Mesendoderm (in vitro differentiated cells): ENCODE measurements at regions not wholly inside any gene's neighbourhood (a gene's known extent, or its start where the extent isn't known, plus 50 kb on each side); places are given as distances from the start of the nearest gene placed in this dataset.

Experiments
- DNase-seq: peaks from one replicate; pipeline ENCODE4 v3.0.0; 2013
- H2AK5ac ChIP-seq: 2 replicates; pipeline ENCODE4 v1.6.1; 2013; ENCODE audit warnings: low read length, inconsistent platforms
- H2BK120ac ChIP-seq: 2 replicates; pipeline ENCODE4 v1.6.1; 2013; ENCODE audit warnings: low read depth, mild to moderate bottlenecking, low read length, moderate library complexity, mixed read lengths
- H2BK15ac ChIP-seq: replicated peaks from 2 replicates; pipeline ENCODE4 v1.6.1; 2013; ENCODE audit warnings: low read depth, mild to moderate bottlenecking, moderate library complexity
- H2BK5ac ChIP-seq: 2 replicates; pipeline ENCODE4 v1.6.1; 2013; ENCODE audit warnings: low read length, inconsistent platforms
- H3K18ac ChIP-seq: 2 replicates; pipeline ENCODE4 v1.6.1; 2013; ENCODE audit warnings: mild to moderate bottlenecking, low read length, mixed read lengths
- H3K23ac ChIP-seq: one replicate; pipeline ENCODE4 v1.6.1; 2013; ENCODE audit warnings: low read length
- H3K27ac ChIP-seq: 2 replicates; pipeline ENCODE4 v1.5.1; 2013; ENCODE audit warnings: low read depth, mild to moderate bottlenecking, inconsistent platforms, low read length, moderate library complexity
- H3K27me3 ChIP-seq: 2 replicates; pipeline ENCODE4 v1.6.1; 2013; ENCODE audit warnings: low read length, control low read depth, mild to moderate bottlenecking, inconsistent platforms; ENCODE audit not compliant: insufficient read depth, poor library complexity
- H3K36me3 ChIP-seq: 2 replicates; pipeline ENCODE4 v1.6.1; 2013; ENCODE audit warnings: low read length, inconsistent platforms; ENCODE audit not compliant: control insufficient read depth, insufficient read depth
- H3K4ac ChIP-seq: one replicate; pipeline ENCODE4 v1.6.1; 2013; ENCODE audit warnings: low read depth, mild to moderate bottlenecking, low read length, moderate library complexity
- H3K4me1 ChIP-seq: 2 replicates; pipeline ENCODE4 v1.6.1; 2013; ENCODE audit warnings: low read depth, low read length, inconsistent platforms; ENCODE audit not compliant: control insufficient read depth
- H3K4me2 ChIP-seq: 2 replicates; pipeline ENCODE4 v1.6.1; 2013; ENCODE audit warnings: low read length
- H3K4me3 ChIP-seq: 2 replicates; pipeline ENCODE4 v1.5.1; 2013; ENCODE audit warnings: mild to moderate bottlenecking, low read length
- H3K56ac ChIP-seq: one replicate; pipeline ENCODE4 v1.6.1; 2013; ENCODE audit warnings: low read length
- H3K79me1 ChIP-seq: 2 replicates; pipeline ENCODE4 v1.6.1; 2013; ENCODE audit warnings: low read length, inconsistent platforms
- H3K79me2 ChIP-seq: 2 replicates; pipeline ENCODE4 v1.6.1; 2013; ENCODE audit warnings: mild to moderate bottlenecking, low read length; ENCODE audit not compliant: control insufficient read depth, insufficient read depth
- H3K9ac ChIP-seq: 2 replicates; pipeline ENCODE4 v1.6.1; 2013; ENCODE audit warnings: low read length, inconsistent platforms
- H4K5ac ChIP-seq: one replicate; pipeline ENCODE4 v1.6.1; 2013; ENCODE audit warnings: low read length
- H4K8ac ChIP-seq: one replicate; pipeline ENCODE4 v1.6.1; 2013; ENCODE audit warnings: low read depth, mild to moderate bottlenecking, control low read depth, low read length, moderate library complexity
- WGBS: extraction: QIAGEN DNeasy Blood & Tissue Kit; methylation state at CpG from one replicate; pipeline ENCODE4 v1.1.7; 2013; ENCODE audit warnings: low lambda C conversion rate, missing lambda C conversion rate; ENCODE audit not compliant: insufficient coverage; ENCODE audit errors: extremely low coverage; 5-methylcytosine and 5-hydroxymethylcytosine counted together

GRCh38 chr7:156092307-156092706 lies 280.0 kb upstream of the SHH start:
- Histone ChIP-seq H2BK5ac (no peak overlapping the region), H3K79me2 (no peaks in the 10 kb centered on the region), H3K27me3 (no peaks in the 10 kb centered on the region), H3K56ac (no peak overlapping the region), H3K4me2 (no peak overlapping the region), H3K79me1 (no peaks in the 10 kb centered on the region), H3K18ac (no peak overlapping the region), H3K9ac (no peak overlapping the region), H4K5ac (no peak overlapping the region), H3K23ac (no peak overlapping the region), H3K27ac (no peak overlapping the region), H3K4me1 (no peaks in the 10 kb centered on the region), H4K8ac (no peak overlapping the region), H3K36me3 (no peaks in the 10 kb centered on the region), H3K4ac (no peak overlapping the region), H2AK5ac (no peak overlapping the region), H2BK15ac (no peak overlapping the region), H2BK120ac (no peak overlapping the region), H3K4me3 (no peak overlapping the region)
- no CpG with 5 or more reads among the region's 11 CpGs for WGBS
- no peak for DNase-seq

GRCh38 chr7:156091519-156092080 lies 279.3 kb upstream of the SHH start:
- H4K5ac ChIP-seq, result no peak overlapping the region
- no peak overlapping the region for H3K23ac ChIP-seq
- H3K4me3 ChIP-seq, result no peak overlapping the region
- no peaks in the 10 kb centered on the region for H3K79me2 ChIP-seq
- no peak overlapping the region for H2BK120ac ChIP-seq
- H3K4ac ChIP-seq, result no peak overlapping the region
- no peak overlapping the region for H4K8ac ChIP-seq
- no peak overlapping the region for H3K18ac ChIP-seq
- no peaks in the 10 kb centered on the region for H3K27me3 ChIP-seq
- no peak overlapping the region for H3K9ac ChIP-seq
- H3K36me3 ChIP-seq, result no peaks in the 10 kb centered on the region
- no CpG with 5 or more reads among the region's 10 CpGs for WGBS
- no peak overlapping the region for H3K4me2 ChIP-seq
- H3K27ac ChIP-seq, result no peak overlapping the region
- no peaks in the 10 kb centered on the region for H3K79me1 ChIP-seq
- H3K56ac ChIP-seq, result no peak overlapping the region
- H2AK5ac ChIP-seq, result no peak overlapping the region
- no peaks in the 10 kb centered on the region for H3K4me1 ChIP-seq
- no peak overlapping the region for H2BK15ac ChIP-seq
- no peak for DNase-seq
- no peak overlapping the region for H2BK5ac ChIP-seq

- Histone ChIP-seq H4K8ac (no peak overlapping the region), H3K79me2 (no peaks in the 10 kb centered on the region), H2BK5ac (no peak overlapping the region), H3K56ac (no peak overlapping the region), H3K23ac (no peak overlapping the region), H3K36me3 (no peaks in the 10 kb centered on the region), H2BK15ac (no peak overlapping the region), H3K4me1 (no peaks in the 10 kb centered on the region), H2AK5ac (no peak overlapping the region), H3K4me2 (no peak overlapping the region), H2BK120ac (no peak overlapping the region), H3K27ac (no peak overlapping the region), H3K27me3 (no peaks in the 10 kb centered on the region), H4K5ac (no peak overlapping the region), H3K4me3 (no peak overlapping the region), H3K18ac (no peak overlapping the region), H3K9ac (no peak overlapping the region), H3K4ac (no peak overlapping the region), H3K79me1 (no peaks in the 10 kb centered on the region)
- no peak for DNase-seq
- no CpG with 5 or more reads among the region's 6 CpGs for WGBS
Measured at GRCh38 chr7:156090988-156091387, 278.7 kb upstream of the SHH start.

- Histone ChIP-seq H2BK120ac (no peak overlapping the region), H3K4ac (no peak overlapping the region), H2AK5ac (no peak overlapping the region), H3K9ac (no peak overlapping the region), H4K8ac (no peak overlapping the region), H3K27ac (no peak overlapping the region), H2BK15ac (no peak overlapping the region), H3K23ac (no peak overlapping the region), H3K56ac (no peak overlapping the region), H2BK5ac (no peak overlapping the region), H3K18ac (no peak overlapping the region), H3K4me2 (no peak overlapping the region), H3K79me2 (no peaks in the 10 kb centered on the region), H3K36me3 (no peaks in the 10 kb centered on the region), H3K4me3 (no peak overlapping the region), H3K79me1 (no peaks in the 10 kb centered on the region), H3K27me3 (no peaks in the 10 kb centered on the region), H4K5ac (no peak overlapping the region), H3K4me1 (no peaks in the 10 kb centered on the region)
- no CpG with 5 or more reads among the region's 11 CpGs for WGBS
- no peak for DNase-seq
Measured at GRCh38 chr7:156089222-156089621, 277.0 kb upstream of the SHH start.

GRCh38 chr7:156088115-156088514 lies 275.9 kb upstream of the SHH start:
- Histone ChIP-seq H4K8ac (no peak overlapping the region), H3K79me1 (no peaks in the 10 kb centered on the region), H3K9ac (no peak overlapping the region)

More at GRCh38 chr7:156088115-156088514, 275.9 kb upstream of the SHH start:
- Histone ChIP-seq H3K27me3 (no peaks in the 10 kb centered on the region), H3K79me2 (no peaks in the 10 kb centered on the region), H2BK5ac (no peak overlapping the region), H3K36me3 (no peaks in the 10 kb centered on the region), H3K4ac (no peak overlapping the region), H3K4me1 (no peaks in the 10 kb centered on the region), H2BK15ac (no peak overlapping the region), H3K18ac (no peak overlapping the region), H3K4me3 (no peak overlapping the region), H3K4me2 (no peak overlapping the region), H3K23ac (no peak overlapping the region), H2AK5ac (no peak overlapping the region), H4K5ac (no peak overlapping the region), H3K27ac (no peak overlapping the region), H2BK120ac (no peak overlapping the region), H3K56ac (no peak overlapping the region)
- no CpG with 5 or more reads among the region's 1 CpG for WGBS
- DNase-seq, result no peak
